Gastrocnemius medialis (tissue), 4 donors: ENCODE measurements at regions not wholly inside any gene's neighbourhood (a gene's known extent, or its start where the extent isn't known, plus 50 kb on each side); places are given as distances from the start of the nearest gene placed in this dataset.

Experiments used
- ATAC-seq, 2 donors: fragments of 150-250 bp; one replicate each; pipeline ENCODE4 v1.9.1; 2016
- DNase-seq, 2 donors: peaks; one replicate each; pipeline ENCODE4 v3.0.0-alpha.2; 2019
- H3K27ac ChIP-seq, 4 donors: fragments of 200-600 bp; sonication (generic); 1 replicate in 1 of 4; 2 replicates in 3 of 4; pipeline ENCODE4 v1.5.1; 2016 to 2018; ENCODE audit warnings: mild to moderate bottlenecking in 2 of 4, moderate library complexity in 1 of 4
- H3K27me3 ChIP-seq, 3 donors: fragments of 200-600 bp; sonication (generic) in 2 of 3; 1 replicate in 1 of 3; 2 replicates in 2 of 3; pipeline versions ENCODE4 v1.5.1 to v1.6.0; 2016 to 2019; ENCODE audit warnings: mild to moderate bottlenecking in 1 of 3, moderate library complexity in 1 of 3
- H3K36me3 ChIP-seq, 2 donors: fragments of 200-600 bp; sonication (generic) in 1 of 2; one replicate each; pipeline ENCODE4 v1.5.1; 2017 to 2018
- H3K4me1 ChIP-seq, 2 donors: fragments of 200-600 bp; sonication (generic) in 1 of 2; one replicate each; pipeline ENCODE4 v1.5.1; 2016 to 2017; ENCODE audit warnings: mild to moderate bottlenecking in 2 of 2
- H3K4me3 ChIP-seq, 4 donors: fragments of 200-600 bp; sonication (generic) in 3 of 4; 1 replicate in 1 of 4; 2 replicates in 3 of 4; pipeline ENCODE4 v1.5.1; 2016 to 2019; ENCODE audit warnings: mild to moderate bottlenecking in 2 of 4
- H3K9me3 ChIP-seq, 3 donors: fragments of 200-600 bp; sonication (generic) in 2 of 3; 1 replicate in 1 of 3; 2 replicates in 2 of 3; pipeline ENCODE4 v1.5.1; 2016 to 2019
- CTCF ChIP-seq, 5 experiments: fragments of 450-650 bp in 3 of 5; fragments of 200-600 bp in 2 of 5; sonication (generic) in 2 of 5; IDR thresholded peaks in 4 of 5; conservative IDR thresholded peaks in 1 of 5; 1 replicate in 4 of 5; 2 replicates in 1 of 5; pipeline ENCODE4 v1.5.1; 2016 to 2019; ENCODE audit warnings: antibody characterized with exemption in 5 of 5, mild to moderate bottlenecking in 3 of 5, moderate library complexity in 3 of 5
- POLR2A ChIP-seq, 2 donors: fragments of 450-650 bp; IDR thresholded peaks; one replicate each; pipeline ENCODE4 v1.6.1; 2017; ENCODE audit warnings: antibody characterized with exemption in 2 of 2, mild to moderate bottlenecking in 2 of 2, moderate library complexity in 2 of 2
- in situ Hi-C, 4 donors: fragments of 200-750 bp; cut with MboI; loops; one replicate each; pipeline versions ENCODE4 v1.15.0 to v1.8.0; 2017; ENCODE audit warnings: low sequenced_read_pairs in 4 of 4
- intact Hi-C: fragments of 100-400 bp; cut with DNase I; formaldehyde crosslinking; loops from one replicate; pipeline ENCODE4 v1.15.1; 2023; ENCODE audit warnings: low total_unique reads

DNA sequence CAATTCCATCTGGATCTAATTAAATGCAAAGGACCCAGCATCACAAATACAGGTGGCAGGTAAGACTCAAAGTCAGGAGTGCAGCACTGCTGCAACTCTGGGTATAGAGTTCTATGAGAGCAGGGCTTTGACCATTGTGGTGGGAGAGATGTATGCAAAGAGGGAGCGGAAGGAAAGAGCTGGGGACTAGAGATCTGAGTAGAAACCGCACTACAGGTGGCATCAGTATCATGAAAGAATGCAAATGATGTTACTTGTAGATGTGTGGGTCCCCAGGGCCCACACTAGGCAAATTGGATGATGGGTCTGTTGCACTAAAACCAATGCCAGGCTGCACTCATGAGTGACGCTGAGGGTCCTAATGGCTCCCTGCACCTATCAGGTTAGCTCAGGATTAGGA lies 287.1 kb upstream of the ASIC2 start:
- no peaks in the 10 kb centered on the region for H3K9me3 ChIP-seq
- intact Hi-C loops: no loop called here

GRCh38 chr17:33582661-33583060 lies 289.6 kb upstream of the ASIC2 start:
- in situ Hi-C loops: no loop called here
- no peaks in the 10 kb centered on the region for H3K9me3 ChIP-seq
- no peak overlapping the region for H3K4me3 ChIP-seq
- TF ChIP-seq POLR2A (IDR thresholded peaks at IDR 0.05) (no peak), CTCF (IDR thresholded peaks at IDR 0.05 in 4 of 5, conservative IDR thresholded peaks at IDR 0.05 in 1 of 5) (no peak)
- no peaks in the 10 kb centered on the region for H3K27me3 ChIP-seq
- H3K36me3 ChIP-seq: no peaks in the 10 kb centered on the region
- no peaks in the 10 kb centered on the region for H3K4me1 ChIP-seq
- ATAC-seq: no peak
- no peak overlapping the region for H3K27ac ChIP-seq
- intact Hi-C loops: no loop called here
- DNase-seq: no peak

More for the DNA sequence above, 287.1 kb upstream of the ASIC2 start:
- in situ Hi-C loops: no loop called here
- Histone ChIP-seq H3K36me3 (no peaks in the 10 kb centered on the region), H3K4me1 (no peaks in the 10 kb centered on the region), H3K27me3 (no peaks in the 10 kb centered on the region), H3K4me3 (no peak overlapping the region), H3K27ac (no peak overlapping the region)
- DNase-seq (no peak), ATAC-seq (no peak)
- TF ChIP-seq CTCF (IDR thresholded peaks at IDR 0.05 in 4 of 5, conservative IDR thresholded peaks at IDR 0.05 in 1 of 5) (no peak), POLR2A (IDR thresholded peaks at IDR 0.05) (no peak)

DNA sequence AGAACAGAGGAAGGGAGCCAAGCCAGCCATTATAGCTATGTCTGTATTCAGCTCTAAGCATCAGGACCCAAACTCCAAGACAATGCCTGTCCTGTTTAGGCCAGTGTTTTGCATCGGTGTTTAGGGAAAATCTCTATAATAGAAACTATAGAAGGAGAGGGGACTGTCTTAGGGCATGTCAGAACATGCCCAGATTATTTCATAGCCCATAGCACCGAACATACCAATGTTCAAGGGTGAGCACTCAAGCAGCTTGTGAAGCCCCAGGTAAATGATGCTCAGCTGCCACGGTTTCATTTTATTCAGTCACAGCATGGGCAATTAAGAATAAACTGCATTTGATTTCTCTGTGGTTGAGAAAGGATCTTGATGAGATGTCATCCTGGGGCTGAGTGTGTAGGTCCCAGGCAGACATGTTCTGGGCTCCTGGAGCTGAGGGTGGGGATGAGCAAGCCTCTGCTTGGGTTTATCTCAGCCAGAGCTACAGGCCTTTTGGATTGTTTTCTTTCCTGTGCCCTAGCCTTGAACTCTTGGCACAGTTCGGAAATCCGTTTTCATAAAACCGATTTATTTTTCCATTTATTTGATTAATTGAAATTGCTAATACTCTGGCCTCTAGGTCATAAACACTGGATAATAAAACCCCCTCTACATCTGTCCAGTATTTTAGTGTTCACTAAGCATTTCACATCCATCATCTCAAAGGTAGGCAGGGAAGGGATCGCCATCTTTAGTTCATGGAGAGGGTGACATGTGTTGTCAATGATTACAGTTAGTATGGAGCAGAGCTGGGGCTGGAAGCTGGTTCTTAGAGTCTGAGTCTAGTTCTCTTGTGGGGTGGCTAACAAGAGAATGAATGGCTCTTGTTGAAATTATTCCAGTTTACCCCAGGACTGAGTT lies 290.7 kb upstream of the ASIC2 start:
- Histone ChIP-seq H3K9me3 (no peaks in the 10 kb centered on the region), H3K4me1 (peaks cover 0 to 3% of the 10 kb centered on the region in 2 donors), H3K27ac (no peak overlapping the region), H3K36me3 (no peaks in the 10 kb centered on the region), H3K27me3 (no peaks in the 10 kb centered on the region), H3K4me3 (no peak overlapping the region)
- no peak for TF ChIP-seq POLR2A (IDR thresholded peaks at IDR 0.05)
- no peak for TF ChIP-seq CTCF (IDR thresholded peaks at IDR 0.05 in 4 of 5, conservative IDR thresholded peaks at IDR 0.05 in 1 of 5)
- intact Hi-C loops: no loop called here
- in situ Hi-C loops: no loop called here
- no peak for DNase-seq
- no peak for ATAC-seq

DNA sequence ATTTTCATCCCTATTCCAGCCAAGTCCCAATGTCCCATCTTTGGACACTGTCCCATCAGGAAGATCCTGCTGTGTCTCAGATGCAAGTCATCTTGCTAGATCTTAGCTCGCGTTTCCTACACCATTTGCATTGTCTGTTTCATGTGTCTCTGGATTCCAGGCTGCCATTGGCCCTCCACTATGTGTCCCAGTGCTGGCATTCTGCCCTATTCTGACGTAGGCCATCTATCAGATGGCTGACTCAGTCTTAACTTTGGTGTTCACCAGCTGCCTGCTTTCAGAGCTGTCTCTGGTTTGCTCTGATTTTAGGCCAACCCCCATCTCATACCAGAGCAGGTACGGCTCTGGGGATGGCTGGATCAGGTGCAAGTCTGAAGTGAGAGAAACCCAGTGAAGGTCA lies 300.9 kb upstream of the ASIC2 start:
- ATAC-seq: no peak
- no peaks in the 10 kb centered on the region for H3K27me3 ChIP-seq
- intact Hi-C loops: no loop called here
- H3K9me3 ChIP-seq: no peaks in the 10 kb centered on the region
- no peak overlapping the region for H3K4me3 ChIP-seq
- no peak for TF ChIP-seq CTCF (IDR thresholded peaks at IDR 0.05 in 4 of 5, conservative IDR thresholded peaks at IDR 0.05 in 1 of 5)
- TF ChIP-seq POLR2A (IDR thresholded peaks at IDR 0.05): no peak
- no peaks in the 10 kb centered on the region for H3K36me3 ChIP-seq
- no peaks in the 10 kb centered on the region for H3K4me1 ChIP-seq
- no peak overlapping the region for H3K27ac ChIP-seq
- DNase-seq: no peak
- in situ Hi-C loops: loop anchor here in 1 of 4 donors (10.0 kb wide), 1 partner anchor 59 kb away; no protein-coding TSS in a partner anchor
